ENCODE measurements at regions not wholly inside any gene's neighbourhood (a gene's known extent, or its start where the extent isn't known, plus 50 kb on each side); places are given as distances from the start of the nearest gene placed in this dataset.

DNA sequence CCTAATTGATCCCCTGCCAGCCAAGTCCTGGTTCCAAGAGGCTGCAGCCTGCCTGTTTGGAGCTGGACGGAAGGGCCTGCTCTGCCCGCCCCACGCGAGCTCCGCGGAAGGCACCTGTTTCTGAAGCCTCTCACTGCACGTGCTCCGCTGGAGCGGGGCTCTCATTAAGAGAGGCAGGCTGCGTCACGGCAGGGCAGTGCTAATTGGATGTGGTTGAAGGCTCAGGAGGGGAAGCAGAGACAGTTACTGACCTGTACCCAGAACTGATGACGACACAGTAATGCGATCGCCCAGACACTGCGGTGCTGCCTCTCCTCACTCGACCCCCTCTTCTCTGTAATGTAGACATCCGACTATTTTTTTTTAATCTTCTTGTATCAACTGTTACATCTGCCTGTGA is 411.1 kb upstream of the MGMT start:
- Histone ChIP-seq H3K27ac (ENCODE audit: extremely low read length, insufficient read depth, low read length) (no peak overlapping the region), H3K4me1 (ENCODE audit: insufficient read depth, low read length) (no peaks in the 10 kb centered on the region), H3K9ac (ENCODE audit: insufficient read depth, low read depth, low read length) (no peak overlapping the region), H3K9me3 (ENCODE audit: low read length) (no peaks in the 10 kb centered on the region), H3K27me3 (ENCODE audit: control insufficient read depth in 1 of 2, insufficient read depth in 2 of 2, low read length in 2 of 2) (peaks cover 1 to 5% of the 10 kb centered on the region in 2 experiments; a peak in 1 of 5 replicates), H4K20me1 (ENCODE audit: insufficient read depth, low read length) (no peaks in the 10 kb centered on the region), H3K4me3 (replicated peaks in 1 of 3; ENCODE audit: insufficient read depth in 1 of 3, low read depth in 2 of 3, low read length in 3 of 3) (no peak overlapping the region), H3K36me3 (replicated peaks in 1 of 2; ENCODE audit: control insufficient read depth in 1 of 2, insufficient read depth in 2 of 2, low read length in 2 of 2) (no peaks in the 10 kb centered on the region), H3K79me2 (ENCODE audit: insufficient read depth, low read length) (no peaks in the 10 kb centered on the region), H2AFZ (ENCODE audit: low read length) (no peak overlapping the region), H3K4me2 (ENCODE audit: low read depth, low read length) (no peak overlapping the region)
- ATAC-seq (no peak), FAIRE-seq (no peak), DNase-seq (ENCODE audit: low spot score) (no peak)
- ChIA-PET POLR2A (no interaction called here), CTCF (ENCODE audit: low intra/inter-chr PET ratio, low total read pairs) (no interaction called here)
- in situ Hi-C loops (cut with HindIII; ENCODE audit: extremely low pct_ligation_motif_present, low pct_unique_long_range_greater_than_20kb) = no loop called here
- no peak for TF ChIP-seq ZNF136 (CRISPR knock-in tag; IDR thresholded peaks at IDR 0.05; ENCODE audit: low read depth)
- TF ChIP-seq RCOR2 (CRISPR knock-in tag; IDR thresholded peaks at IDR 0.05) = no peak
- TF ChIP-seq RARA (CRISPR knock-in tag; IDR thresholded peaks at IDR 0.05) = no peak
- TF ChIP-seq ZNF232 (CRISPR knock-in tag; IDR thresholded peaks at IDR 0.05; ENCODE audit: borderline replicate concordance) = no peak
- no peak for TF ChIP-seq ZFYVE20 (CRISPR knock-in tag; IDR thresholded peaks at IDR 0.05; ENCODE audit: borderline replicate concordance, low read depth)
- no peak for TF ChIP-seq ZNF468 (CRISPR knock-in tag; IDR thresholded peaks at IDR 0.05)
- TF ChIP-seq PRPF4 (IDR thresholded peaks at IDR 0.05; ENCODE audit: low read depth, low read length, poor library complexity, severe bottlenecking) = no peak
- TF ChIP-seq, protein P1, sequence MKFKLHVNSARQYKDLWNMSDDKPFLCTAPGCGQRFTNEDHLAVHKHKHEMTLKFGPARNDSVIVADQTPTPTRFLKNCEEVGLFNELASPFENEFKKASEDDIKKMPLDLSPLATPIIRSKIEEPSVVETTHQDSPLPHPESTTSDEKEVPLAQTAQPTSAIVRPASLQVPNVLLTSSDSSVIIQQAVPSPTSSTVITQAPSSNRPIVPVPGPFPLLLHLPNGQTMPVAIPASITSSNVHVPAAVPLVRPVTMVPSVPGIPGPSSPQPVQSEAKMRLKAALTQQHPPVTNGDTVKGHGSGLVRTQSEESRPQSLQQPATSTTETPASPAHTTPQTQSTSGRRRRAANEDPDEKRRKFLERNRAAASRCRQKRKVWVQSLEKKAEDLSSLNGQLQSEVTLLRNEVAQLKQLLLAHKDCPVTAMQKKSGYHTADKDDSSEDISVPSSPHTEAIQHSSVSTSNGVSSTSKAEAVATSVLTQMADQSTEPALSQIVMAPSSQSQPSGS (CRISPR knock-in tag; IDR thresholded peaks at IDR 0.05) = no peak
- TF ChIP-seq, protein P2, sequence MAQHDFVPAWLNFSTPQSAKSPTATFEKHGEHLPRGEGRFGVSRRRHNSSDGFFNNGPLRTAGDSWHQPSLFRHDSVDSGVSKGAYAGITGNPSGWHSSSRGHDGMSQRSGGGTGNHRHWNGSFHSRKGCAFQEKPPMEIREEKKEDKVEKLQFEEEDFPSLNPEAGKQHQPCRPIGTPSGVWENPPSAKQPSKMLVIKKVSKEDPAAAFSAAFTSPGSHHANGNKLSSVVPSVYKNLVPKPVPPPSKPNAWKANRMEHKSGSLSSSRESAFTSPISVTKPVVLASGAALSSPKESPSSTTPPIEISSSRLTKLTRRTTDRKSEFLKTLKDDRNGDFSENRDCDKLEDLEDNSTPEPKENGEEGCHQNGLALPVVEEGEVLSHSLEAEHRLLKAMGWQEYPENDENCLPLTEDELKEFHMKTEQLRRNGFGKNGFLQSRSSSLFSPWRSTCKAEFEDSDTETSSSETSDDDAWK (CRISPR knock-in tag; IDR thresholded peaks at IDR 0.05) = no peak
- TF ChIP-seq MAFF (IDR thresholded peaks at IDR 0.05; ENCODE audit: low read depth, low read length) = no peak
- no peak for TF ChIP-seq DMTF1 (CRISPR knock-in tag; IDR thresholded peaks at IDR 0.05)
- TF ChIP-seq ZC3H13 (CRISPR knock-in tag; IDR thresholded peaks at IDR 0.05) = no peak
- no peak for TF ChIP-seq ZNF747 (CRISPR knock-in tag; IDR thresholded peaks at IDR 0.05; ENCODE audit: borderline replicate concordance)
- no peak for TF ChIP-seq PRDM15 (CRISPR knock-in tag; IDR thresholded peaks at IDR 0.05)
- no peak for TF ChIP-seq ZFP1 (CRISPR knock-in tag; IDR thresholded peaks at IDR 0.05)
- TF ChIP-seq ZKSCAN1 (IDR thresholded peaks at IDR 0.05; ENCODE audit: low read length) = no peak
- TF ChIP-seq CCAR2 (optimal IDR thresholded peaks at IDR 0.05; ENCODE audit: low read depth, low read length) = no peak
- intact Hi-C loops (cut with micrococcal nuclease; ENCODE audit: unreplicated experiment) = no loop called here
- WGBS (ENCODE audit: low lambda C conversion rate) = 60% methylated on average over 9 of the region's 17 CpGs
- BruUV-seq (replicated peaks) = no TSS peak

Data from HepG2 (cell line).